KBM-7 (cell line): ENCODE measurements at regions not wholly inside any gene's neighbourhood (a gene's known extent, or its start where the extent isn't known, plus 50 kb on each side); places are given as distances from the start of the nearest gene placed in this dataset.
A peak's percentile ranks its signal among the peaks of the same experiment; 100 is the strongest.
"Not testable (repeated sequence)": the region's sequence is repeated elsewhere in the genome, so short reads cannot be mapped to it uniquely, and the experiment has no call there.

Source experiments
- DNase-seq: peaks from one replicate; pipeline ENCODE4 v3.0.0-alpha.2; 2015
- in situ Hi-C: fragments of 300-500 bp; cut with MboI; formaldehyde crosslinking; loops from 2 replicates; pipeline ENCODE4 v1.14.3; 2020; ENCODE audit warnings: low sequenced_read_pairs, low pct_unique_long_range_greater_than_20kb, mixed read lengths

GRCh38 chr4:183374950-183375555, 52.8 kb upstream of the CLDN24 start:
- in situ Hi-C loops = no loop called here
- DNase-seq = no peak

- DNase-seq = no peak
- in situ Hi-C loops = no loop called here
Observed at GRCh38 chr4:183376381-183376780, 54.2 kb upstream of the CLDN24 start.

- in situ Hi-C loops = no loop called here
Observed at GRCh38 chr4:183377491-183377890, 55.3 kb upstream of the CLDN24 start.

GRCh38 chr4:183378347-183378746, 56.1 kb upstream of the CLDN24 start:
- in situ Hi-C loops = not testable (repeated sequence)

More at GRCh38 chr4:183377491-183377890, 55.3 kb upstream of the CLDN24 start:
- DNase-seq = no peak

GRCh38 chr4:183380901-183381300, 58.7 kb upstream of the CLDN24 start:
- in situ Hi-C loops = no loop called here

More at GRCh38 chr4:183378347-183378746, 56.1 kb upstream of the CLDN24 start:
- DNase-seq = not testable (repeated sequence)

GRCh38 chr4:183383606-183384005, 60.8 kb upstream of the CDKN2AIP start:
- no peak for DNase-seq
- in situ Hi-C loops = no loop called here

More at GRCh38 chr4:183380901-183381300, 58.7 kb upstream of the CLDN24 start:
- DNase-seq = no peak

GRCh38 chr4:183384516-183384915, 59.9 kb upstream of the CDKN2AIP start:
- no peak for DNase-seq

GRCh38 chr4:183384983-183385382, 59.5 kb upstream of the CDKN2AIP start:
- no peak for DNase-seq
- in situ Hi-C loops = no loop called here

More at GRCh38 chr4:183384516-183384915, 59.9 kb upstream of the CDKN2AIP start:
- in situ Hi-C loops = no loop called here

GRCh38 chr4:183388021-183388420, 56.4 kb upstream of the CDKN2AIP start:
- in situ Hi-C loops = no loop called here
- no peak for DNase-seq

- in situ Hi-C loops = no loop called here
- DNase-seq = no peak
Observed at GRCh38 chr4:183388777-183389176, 55.7 kb upstream of the CDKN2AIP start.

- in situ Hi-C loops = no loop called here
- no peak for DNase-seq
Observed at GRCh38 chr4:183390374-183390773, 54.1 kb upstream of the CDKN2AIP start.

GRCh38 chr4:183391204-183391603, 53.2 kb upstream of the CDKN2AIP start:
- in situ Hi-C loops = no loop called here
- DNase-seq = peak; percentile 14

GRCh38 chr4:183392377-183392776, 52.1 kb upstream of the CDKN2AIP start:
- in situ Hi-C loops = no loop called here
- peak; percentile 71 for DNase-seq

- DNase-seq = no peak
- in situ Hi-C loops = no loop called here
Observed at GRCh38 chr4:183393446-183393845, 51.0 kb upstream of the CDKN2AIP start.

- DNase-seq = no peak
- in situ Hi-C loops = no loop called here
Observed at GRCh38 chr4:183394166-183394951, 50.1 kb upstream of the CDKN2AIP start.
